IMR-90 (cell line): ENCODE measurements at regions not wholly inside any gene's neighbourhood (a gene's known extent, or its start where the extent isn't known, plus 50 kb on each side); places are given as distances from the start of the nearest gene placed in this dataset.

ENCODE experiments used
- BHLHE40 ChIP-seq: fragments of 150-350 bp; IDR thresholded peaks from 2 replicates; pipeline ENCODE4 v1.6.1; 2016; ENCODE audit warnings: mild to moderate bottlenecking, low read depth, low read length
- CEBPB ChIP-seq: IDR thresholded peaks from 2 replicates; pipeline ENCODE4 v1.6.1; 2012; ENCODE audit warnings: low read depth, low read length, improper control_type of control experiment
- CHD1 ChIP-seq: IDR thresholded peaks from 2 replicates; pipeline ENCODE4 v1.6.1; 2012; ENCODE audit warnings: low read depth, low read length, improper control_type of control experiment
- CTCF ChIP-seq: conservative IDR thresholded peaks from 2 replicates; pipeline ENCODE4 v1.5.1; 2012; ENCODE audit warnings: mild to moderate bottlenecking, low read depth, low read length, improper control_type of control experiment
- ELK1 ChIP-seq: fragments of 150-350 bp; IDR thresholded peaks from 2 replicates; pipeline ENCODE4 v1.6.1; 2016; ENCODE audit warnings: low read depth, mild to moderate bottlenecking, low read length, moderate library complexity, borderline replicate concordance
- FOS ChIP-seq: fragments of 150-350 bp; IDR thresholded peaks from 2 replicates; pipeline ENCODE4 v1.6.1; 2016; ENCODE audit warnings: low read depth, low read length
- MAFK ChIP-seq: IDR thresholded peaks from 2 replicates; pipeline ENCODE4 v1.6.1; 2012; ENCODE audit warnings: low read depth, low read length, improper control_type of control experiment
- MAZ ChIP-seq: IDR thresholded peaks from 2 replicates; pipeline ENCODE4 v1.6.1; 2012; ENCODE audit warnings: low read depth, mild to moderate bottlenecking, low read length, improper control_type of control experiment, moderate library complexity, borderline replicate concordance
- MXI1 ChIP-seq: IDR thresholded peaks from 2 replicates; pipeline ENCODE4 v1.6.1; 2012; ENCODE audit warnings: low read depth, mild to moderate bottlenecking, low read length, moderate library complexity, borderline replicate concordance
- POLR2A ChIP-seq: IDR thresholded peaks from 2 replicates; pipeline ENCODE4 v1.6.1; 2012; ENCODE audit warnings: mild to moderate bottlenecking, low read depth, low read length
- RAD21 ChIP-seq: IDR thresholded peaks from 2 replicates; pipeline ENCODE4 v1.6.1; 2012; ENCODE audit warnings: low read length, improper control_type of control experiment
- RCOR1 ChIP-seq: IDR thresholded peaks from 2 replicates; pipeline ENCODE4 v1.6.1; 2012; ENCODE audit warnings: mild to moderate bottlenecking, low read length, improper control_type of control experiment; ENCODE audit not compliant: insufficient replicate concordance
- RFX5 ChIP-seq: IDR thresholded peaks from 2 replicates; pipeline ENCODE4 v1.8.0; 2012; ENCODE audit warnings: low read depth, mild to moderate bottlenecking, low read length, moderate library complexity
- USF2 ChIP-seq: fragments of 150-350 bp; IDR thresholded peaks from 2 replicates; pipeline ENCODE4 v1.6.1; 2017; ENCODE audit warnings: mild to moderate bottlenecking, antibody characterized with exemption, low read length, low read depth

DNA sequence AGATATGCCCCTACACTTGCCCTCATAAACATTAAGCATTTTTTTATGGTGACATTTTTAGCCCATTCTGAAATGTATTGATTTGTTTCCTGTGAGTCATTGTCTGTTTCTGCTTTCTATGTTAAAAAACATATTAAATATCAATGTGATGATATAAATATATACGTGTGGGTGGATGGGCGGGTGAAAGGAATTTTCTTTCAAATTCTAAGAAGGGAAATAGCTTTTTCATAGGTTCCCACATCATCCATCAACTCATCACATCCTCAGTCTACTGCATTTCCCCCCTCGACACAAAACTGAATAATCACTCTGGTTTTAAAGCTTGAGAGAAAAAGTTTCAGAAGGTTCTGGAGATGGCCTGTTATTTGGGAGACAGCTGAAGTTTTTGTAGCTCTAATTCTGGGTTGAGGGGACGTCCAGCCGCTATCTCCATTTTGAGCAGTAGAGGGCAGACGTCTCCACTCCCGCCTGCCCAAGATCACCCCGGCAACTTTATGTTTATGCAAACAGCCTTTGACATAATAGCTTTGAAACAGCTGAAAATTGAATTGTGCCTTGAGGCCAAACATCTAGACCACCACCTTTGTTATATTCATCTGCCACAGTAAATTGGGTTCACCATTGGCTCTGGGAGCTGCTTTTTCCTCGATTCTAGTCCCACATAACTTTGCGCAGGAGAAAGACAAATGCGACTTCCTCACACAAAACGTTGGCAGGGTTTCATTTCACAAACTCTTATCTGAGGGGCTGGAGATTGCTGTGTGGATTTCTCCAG, 216.2 kb upstream of the CLINT1 start:
- TF ChIP-seq CTCF (peak; percentile 75), MAZ (no peak), RCOR1 (no peak), RAD21 (peak; percentile 59), FOS (no peak), POLR2A (no peak), MAFK (no peak), MXI1 (no peak), BHLHE40 (no peak), ELK1 (no peak), CHD1 (no peak), CEBPB (no peak), USF2 (no peak), RFX5 (no peak)
